GM11168 (cell line): ENCODE measurements at regions not wholly inside any gene's neighbourhood (a gene's known extent, or its start where the extent isn't known, plus 50 kb on each side); places are given as distances from the start of the nearest gene placed in this dataset.

Experiments
- in situ Hi-C: fragments of 300-500 bp; cut with MboI; formaldehyde crosslinking; loops from one replicate; pipeline ENCODE4 v1.12.0; 2022; ENCODE audit warnings: low sequenced_read_pairs; ENCODE audit not compliant: unreplicated experiment

GRCh38 chr3:43963208-43963607 lies 272.5 kb downstream of the ABHD5 start:
- in situ Hi-C loops: no loop called here

- in situ Hi-C loops: no loop called here
Observed at GRCh38 chr3:43964640-43965039, 273.9 kb downstream of the ABHD5 start.

GRCh38 chr3:43965656-43966055 lies 274.9 kb downstream of the ABHD5 start:
- in situ Hi-C loops: no loop called here

- in situ Hi-C loops: no loop called here
Observed at GRCh38 chr3:43966126-43966525, 275.4 kb downstream of the ABHD5 start.

GRCh38 chr3:43966530-43966929 lies 275.2 kb upstream of the TOPAZ1 start:
- in situ Hi-C loops: no loop called here

GRCh38 chr3:43968465-43968864 lies 273.2 kb upstream of the TOPAZ1 start:
- in situ Hi-C loops: no loop called here

- in situ Hi-C loops: loop anchor here (5.0 kb wide), 1 partner anchor 78 kb away; no protein-coding TSS in a partner anchor
Observed at GRCh38 chr3:43969944-43970343, 271.7 kb upstream of the TOPAZ1 start.

GRCh38 chr3:43970351-43970750 lies 271.3 kb upstream of the TOPAZ1 start:
- in situ Hi-C loops: loop anchor here (5.0 kb wide), 1 partner anchor 78 kb away; no protein-coding TSS in a partner anchor

- in situ Hi-C loops: loop anchor here (5.0 kb wide), 1 partner anchor 79 kb away; no protein-coding TSS in a partner anchor
Observed at GRCh38 chr3:43970920-43971319, 270.8 kb upstream of the TOPAZ1 start.

- in situ Hi-C loops: loop anchor here (5.0 kb wide), 1 partner anchor 79 kb away; no protein-coding TSS in a partner anchor
Observed at GRCh38 chr3:43971486-43971885, 270.2 kb upstream of the TOPAZ1 start.

GRCh38 chr3:43978708-43979107 lies 263.0 kb upstream of the TOPAZ1 start:
- in situ Hi-C loops: no loop called here

GRCh38 chr3:43979645-43980044 lies 262.0 kb upstream of the TOPAZ1 start:
- in situ Hi-C loops: no loop called here

- in situ Hi-C loops: no loop called here
Observed at GRCh38 chr3:43994657-43995546, 246.8 kb upstream of the TOPAZ1 start.

GRCh38 chr3:43995547-43996378 lies 245.9 kb upstream of the TOPAZ1 start:
- in situ Hi-C loops: no loop called here

- in situ Hi-C loops: no loop called here
Observed at GRCh38 chr3:43996379-43997301, 245.0 kb upstream of the TOPAZ1 start.

- in situ Hi-C loops: no loop called here
Observed at GRCh38 chr3:43997316-43997715, 244.4 kb upstream of the TOPAZ1 start.

GRCh38 chr3:43997788-43998369 lies 243.8 kb upstream of the TOPAZ1 start:
- in situ Hi-C loops: no loop called here

- in situ Hi-C loops: no loop called here
Observed at GRCh38 chr3:43998370-43998835, 243.3 kb upstream of the TOPAZ1 start.
